ENCODE measurements at regions not wholly inside any gene's neighbourhood (a gene's known extent, or its start where the extent isn't known, plus 50 kb on each side); places are given as distances from the start of the nearest gene placed in this dataset.

DNA sequence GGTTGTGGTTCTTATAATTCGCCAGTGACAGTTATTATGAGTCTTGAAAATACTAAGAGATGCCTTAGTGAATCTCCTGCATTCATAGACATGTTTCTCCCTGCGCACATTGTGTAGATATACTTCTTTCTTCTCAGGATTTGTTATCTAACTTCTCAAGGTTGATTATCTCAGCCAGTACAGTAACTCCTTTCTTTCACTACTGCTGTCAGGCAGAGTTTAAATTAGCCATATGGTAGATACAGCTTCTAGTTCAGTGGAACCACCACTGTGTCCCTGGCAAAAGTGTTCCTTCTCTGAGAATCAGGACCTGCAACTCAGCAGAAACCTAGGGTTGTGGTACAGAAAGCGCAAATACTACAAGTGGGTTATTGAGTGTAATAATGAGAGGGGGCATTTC is 175.0 kb upstream of the SGO1 start:
- intact Hi-C loops (cut with DNase I; ENCODE audit: low total_unique reads) = no loop called here
- WGBS, 2 donors = 65 to 76% methylated on average over 3 of the region's 3 CpGs
- H3K4me3 ChIP-seq = no peak overlapping the region
- H3K36me3 ChIP-seq (ENCODE audit: low read depth, missing control alignments) = no peaks in the 10 kb centered on the region
- no peak overlapping the region for H3K27ac ChIP-seq
- no peaks in the 10 kb centered on the region for H3K27me3 ChIP-seq
- TF ChIP-seq POLR2A (IDR thresholded peaks at IDR 0.05) = no peak
- TF ChIP-seq, protein P1, sequence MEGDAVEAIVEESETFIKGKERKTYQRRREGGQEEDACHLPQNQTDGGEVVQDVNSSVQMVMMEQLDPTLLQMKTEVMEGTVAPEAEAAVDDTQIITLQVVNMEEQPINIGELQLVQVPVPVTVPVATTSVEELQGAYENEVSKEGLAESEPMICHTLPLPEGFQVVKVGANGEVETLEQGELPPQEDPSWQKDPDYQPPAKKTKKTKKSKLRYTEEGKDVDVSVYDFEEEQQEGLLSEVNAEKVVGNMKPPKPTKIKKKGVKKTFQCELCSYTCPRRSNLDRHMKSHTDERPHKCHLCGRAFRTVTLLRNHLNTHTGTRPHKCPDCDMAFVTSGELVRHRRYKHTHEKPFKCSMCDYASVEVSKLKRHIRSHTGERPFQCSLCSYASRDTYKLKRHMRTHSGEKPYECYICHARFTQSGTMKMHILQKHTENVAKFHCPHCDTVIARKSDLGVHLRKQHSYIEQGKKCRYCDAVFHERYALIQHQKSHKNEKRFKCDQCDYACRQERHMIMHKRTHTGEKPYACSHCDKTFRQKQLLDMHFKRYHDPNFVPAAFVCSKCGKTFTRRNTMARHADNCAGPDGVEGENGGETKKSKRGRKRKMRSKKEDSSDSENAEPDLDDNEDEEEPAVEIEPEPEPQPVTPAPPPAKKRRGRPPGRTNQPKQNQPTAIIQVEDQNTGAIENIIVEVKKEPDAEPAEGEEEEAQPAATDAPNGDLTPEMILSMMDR (IDR thresholded peaks at IDR 0.05) = no peak
- DNase-seq = no peak
- no peaks in the 10 kb centered on the region for H3K9me3 ChIP-seq
- no peaks in the 10 kb centered on the region for H3K4me1 ChIP-seq

DNA sequence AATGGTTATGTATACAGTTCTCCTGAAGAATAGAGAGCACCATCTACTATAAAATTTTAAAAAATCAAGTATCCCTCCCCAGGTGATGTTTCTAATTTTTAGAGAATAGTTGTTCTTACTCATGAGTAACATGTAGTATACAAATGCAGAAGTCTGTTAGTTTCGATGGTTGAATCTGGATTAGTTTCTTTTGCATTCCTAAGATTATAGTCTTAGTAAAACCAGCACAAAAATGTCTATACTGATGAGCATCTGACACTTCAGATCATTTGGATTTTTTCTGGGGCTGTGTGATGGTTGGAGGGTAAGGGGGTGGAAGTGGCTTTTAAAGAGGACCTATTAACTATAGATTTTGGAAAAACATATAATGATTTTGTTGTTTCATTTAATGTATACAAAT is 167.3 kb upstream of the SGO1 start:
- TF ChIP-seq, protein P1 (IDR thresholded peaks at IDR 0.05) = no peak
- TF ChIP-seq POLR2A (IDR thresholded peaks at IDR 0.05) = no peak
- no peak overlapping the region for H3K27ac ChIP-seq
- H3K36me3 ChIP-seq (ENCODE audit: low read depth, missing control alignments) = no peaks in the 10 kb centered on the region

DNA sequence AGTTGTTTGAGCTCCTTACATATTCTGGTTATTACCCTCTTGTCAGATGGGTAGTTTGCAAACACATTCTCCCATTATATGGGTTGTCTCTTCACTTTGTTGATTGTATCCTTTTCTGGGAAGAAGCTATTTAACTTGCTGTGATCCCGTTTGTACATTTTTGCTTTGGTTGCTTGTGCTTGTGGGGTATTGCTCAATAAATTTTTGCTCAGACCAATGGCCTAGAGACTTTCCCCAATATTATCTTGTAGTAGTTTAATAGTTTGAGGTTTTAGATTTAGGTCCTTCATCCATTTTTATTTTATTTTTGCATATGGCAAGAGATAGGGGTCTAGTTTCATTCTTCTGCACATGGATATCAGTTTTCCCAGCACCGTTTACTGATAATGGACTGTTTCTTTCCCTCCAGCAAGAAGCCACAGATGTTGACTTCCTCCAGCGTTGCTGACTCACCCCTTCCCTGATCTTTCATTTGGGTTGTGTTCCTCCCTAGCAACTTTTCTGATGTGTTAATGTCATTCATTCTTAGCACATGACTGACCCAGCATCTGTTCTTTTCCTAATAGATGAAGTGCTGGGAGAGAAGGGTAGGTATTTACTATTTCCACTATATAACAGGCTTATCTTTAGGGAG is 166.7 kb upstream of the SGO1 start:
- Histone ChIP-seq H3K9me3 (no peaks in the 10 kb centered on the region), H3K4me3 (no peak overlapping the region), H3K36me3 (ENCODE audit: low read depth, missing control alignments) (no peaks in the 10 kb centered on the region), H3K4me1 (no peaks in the 10 kb centered on the region), H3K27me3 (no peaks in the 10 kb centered on the region), H3K27ac (no peak overlapping the region)
- DNase-seq = no peak
- 59 to 69% methylated on average over 3 of the region's 3 CpGs for WGBS, 2 donors
- intact Hi-C loops (cut with DNase I; ENCODE audit: low total_unique reads) = no loop called here
- TF ChIP-seq, protein P1 (IDR thresholded peaks at IDR 0.05) = no peak
- no peak for TF ChIP-seq POLR2A (IDR thresholded peaks at IDR 0.05)

More for the DNA sequence above, 167.3 kb upstream of the SGO1 start:
- H3K4me3 ChIP-seq = no peak overlapping the region
- WGBS, 2 donors = 93 to 97% methylated on average over 1 of the region's 1 CpG
- no peaks in the 10 kb centered on the region for H3K9me3 ChIP-seq
- no peaks in the 10 kb centered on the region for H3K4me1 ChIP-seq
- no peak for DNase-seq
- intact Hi-C loops (cut with DNase I; ENCODE audit: low total_unique reads) = no loop called here
- no peaks in the 10 kb centered on the region for H3K27me3 ChIP-seq

DNA sequence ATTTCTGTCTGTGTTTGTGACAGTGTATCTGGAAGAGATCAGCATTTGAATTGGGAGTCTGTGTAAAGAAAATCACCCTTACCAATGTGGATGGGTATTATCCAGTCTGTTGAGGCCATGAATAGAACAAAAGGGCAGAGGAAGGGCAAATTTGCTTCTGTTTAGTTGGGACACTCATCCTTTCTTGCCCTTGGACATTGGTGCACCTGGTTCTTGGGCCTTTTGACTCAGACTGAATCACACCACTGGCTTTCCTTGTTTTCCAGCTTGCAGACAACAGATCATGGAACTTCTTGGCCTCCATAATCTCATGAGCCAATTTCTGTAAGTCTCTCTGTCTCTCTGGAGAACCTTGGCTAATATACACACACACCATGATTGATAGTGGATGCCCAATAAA is 164.4 kb upstream of the SGO1 start:
- Histone ChIP-seq H3K36me3 (ENCODE audit: low read depth, missing control alignments) (no peaks in the 10 kb centered on the region), H3K4me1 (no peaks in the 10 kb centered on the region), H3K9me3 (no peaks in the 10 kb centered on the region), H3K27ac (no peak overlapping the region), H3K27me3 (no peaks in the 10 kb centered on the region), H3K4me3 (no peak overlapping the region)
- intact Hi-C loops (cut with DNase I; ENCODE audit: low total_unique reads) = no loop called here
- TF ChIP-seq POLR2A (IDR thresholded peaks at IDR 0.05) = no peak
- TF ChIP-seq, protein P1 (IDR thresholded peaks at IDR 0.05) = no peak
- no peak for DNase-seq

DNA sequence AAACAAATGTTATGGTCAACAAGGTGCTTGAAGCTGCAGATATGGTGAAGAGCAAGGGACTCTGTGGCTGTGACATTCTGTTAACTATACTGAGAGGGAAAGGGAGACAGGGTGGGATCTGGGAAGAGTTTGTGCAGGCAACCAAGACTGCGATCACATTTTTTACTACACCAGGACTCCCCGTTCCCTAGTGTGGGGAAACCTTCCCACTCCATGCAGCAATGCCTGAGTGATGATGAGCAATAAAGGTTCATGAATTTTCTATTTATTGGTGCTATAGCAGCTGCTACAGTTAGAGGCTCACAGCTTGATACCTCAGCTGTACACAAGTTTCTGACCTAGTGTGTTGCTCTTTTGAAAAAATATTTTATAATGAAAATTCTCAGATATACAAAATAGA is 160.9 kb upstream of the SGO1 start:
- DNase-seq = no peak
- no peak overlapping the region for H3K27ac ChIP-seq

More for the DNA sequence above, 160.9 kb upstream of the SGO1 start:
- WGBS, 2 donors = 76 to 97% methylated on average over 2 of the region's 2 CpGs
- Histone ChIP-seq H3K4me1 (no peaks in the 10 kb centered on the region), H3K4me3 (no peak overlapping the region), H3K36me3 (ENCODE audit: low read depth, missing control alignments) (no peaks in the 10 kb centered on the region), H3K9me3 (no peaks in the 10 kb centered on the region), H3K27me3 (no peaks in the 10 kb centered on the region)
- intact Hi-C loops (cut with DNase I; ENCODE audit: low total_unique reads) = no loop called here
- TF ChIP-seq, protein P1 (IDR thresholded peaks at IDR 0.05) = no peak
- TF ChIP-seq POLR2A (IDR thresholded peaks at IDR 0.05) = no peak

All from testis (tissue), 2 donors.